CD4-positive, alpha-beta T cell treated with Interferon gamma for 1 hour (primary cell): ENCODE measurements at regions not wholly inside any gene's neighbourhood (a gene's known extent, or its start where the extent isn't known, plus 50 kb on each side); places are given as distances from the start of the nearest gene placed in this dataset.

ENCODE experiments used
- DNase-seq: peaks from one replicate; pipeline ENCODE4 v3.0.0-alpha.2; 2020

DNA sequence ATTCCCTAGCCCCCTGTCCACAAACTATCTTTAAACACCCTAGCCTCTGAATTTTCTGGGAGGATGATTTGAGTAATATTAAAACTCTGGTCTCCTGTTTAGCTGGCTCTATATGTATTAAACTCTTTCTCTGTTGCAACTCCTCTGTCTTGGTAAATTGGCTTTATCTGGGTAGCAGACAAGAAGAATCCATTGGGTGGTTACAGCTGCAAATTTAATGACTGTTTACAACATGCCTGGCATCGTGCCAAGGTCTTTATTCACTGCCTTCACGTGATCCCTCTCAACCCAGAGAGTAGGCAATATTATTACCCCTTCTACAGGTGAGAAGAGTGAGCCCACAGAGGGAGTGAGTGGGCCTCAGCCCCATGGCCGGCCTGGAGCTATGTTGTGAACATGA lies 77.8 kb upstream of the MYL2 start:
- no peak for DNase-seq

GRCh38 chr12:110996415-110996814 lies 76.0 kb upstream of the MYL2 start:
- DNase-seq = no peak

DNA sequence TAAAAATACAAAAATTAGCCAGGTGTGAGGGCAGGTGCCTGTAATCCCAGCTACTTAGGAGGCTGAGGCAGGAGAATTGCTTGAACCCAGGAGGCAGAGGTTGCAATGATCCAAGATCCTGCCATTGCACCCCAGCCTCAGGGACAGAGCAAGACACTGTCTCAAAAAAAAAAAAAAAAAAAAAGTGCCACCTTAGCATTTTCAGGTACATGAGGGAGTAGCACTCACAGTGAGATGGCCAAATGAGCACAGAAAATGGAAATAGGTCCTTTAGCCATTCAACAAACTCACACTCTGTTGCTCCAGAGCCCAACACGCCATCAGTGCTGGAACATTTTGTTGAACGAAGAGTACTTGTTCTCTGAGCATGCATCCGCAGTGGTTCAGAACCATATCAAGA lies 75.2 kb upstream of the MYL2 start:
- DNase-seq = no peak

GRCh38 chr12:110995016-110995415 lies 74.6 kb upstream of the MYL2 start:
- no peak for DNase-seq

- DNase-seq = no peak
Observed at GRCh38 chr12:110993434-110993833, 73.1 kb upstream of the MYL2 start.

DNA sequence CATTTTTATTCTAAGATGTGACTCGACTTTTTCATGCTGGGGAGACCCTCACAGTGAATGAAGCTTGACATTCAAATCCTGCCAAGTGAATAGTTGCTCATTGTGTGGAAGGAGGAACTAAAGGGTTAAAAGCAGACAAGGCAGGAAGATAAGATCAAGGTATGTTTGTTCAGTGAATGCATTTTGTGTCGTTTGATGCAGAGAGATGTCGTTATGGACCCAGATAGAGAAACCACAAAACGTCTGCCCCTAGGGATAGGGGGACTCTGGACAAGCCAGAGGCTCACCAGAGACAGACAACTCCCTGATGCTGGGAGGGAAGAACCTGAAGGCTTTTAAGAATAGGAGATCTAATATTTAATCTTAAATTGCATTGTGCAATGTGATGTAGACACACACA lies 72.5 kb upstream of the MYL2 start:
- DNase-seq = no peak

- DNase-seq = no peak
Observed at GRCh38 chr12:110983811-110984210, 63.4 kb upstream of the MYL2 start.

DNA sequence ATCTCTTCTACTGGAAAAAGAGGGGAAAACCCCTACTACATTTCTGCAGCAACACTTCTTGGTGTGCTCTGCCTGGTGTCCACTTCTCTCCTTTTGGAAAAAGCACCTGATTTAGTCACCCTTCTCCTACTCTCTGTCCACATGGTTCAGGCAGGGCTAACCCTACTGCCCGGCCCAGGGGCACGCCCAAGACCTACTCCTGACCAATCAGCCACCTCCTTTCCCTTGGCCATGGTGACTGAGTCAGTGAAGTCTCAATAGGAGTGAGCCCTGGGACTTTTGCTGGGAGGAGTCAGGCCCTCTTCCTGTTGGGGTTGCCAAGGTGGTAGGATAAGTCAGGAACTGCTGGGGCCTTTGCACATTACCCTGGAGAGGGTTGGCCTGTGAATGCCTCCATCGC lies 52.5 kb upstream of the MYL2 start:
- no peak for DNase-seq

- no peak for DNase-seq
Observed at GRCh38 chr12:110971936-110972335, 51.6 kb upstream of the MYL2 start.

DNA sequence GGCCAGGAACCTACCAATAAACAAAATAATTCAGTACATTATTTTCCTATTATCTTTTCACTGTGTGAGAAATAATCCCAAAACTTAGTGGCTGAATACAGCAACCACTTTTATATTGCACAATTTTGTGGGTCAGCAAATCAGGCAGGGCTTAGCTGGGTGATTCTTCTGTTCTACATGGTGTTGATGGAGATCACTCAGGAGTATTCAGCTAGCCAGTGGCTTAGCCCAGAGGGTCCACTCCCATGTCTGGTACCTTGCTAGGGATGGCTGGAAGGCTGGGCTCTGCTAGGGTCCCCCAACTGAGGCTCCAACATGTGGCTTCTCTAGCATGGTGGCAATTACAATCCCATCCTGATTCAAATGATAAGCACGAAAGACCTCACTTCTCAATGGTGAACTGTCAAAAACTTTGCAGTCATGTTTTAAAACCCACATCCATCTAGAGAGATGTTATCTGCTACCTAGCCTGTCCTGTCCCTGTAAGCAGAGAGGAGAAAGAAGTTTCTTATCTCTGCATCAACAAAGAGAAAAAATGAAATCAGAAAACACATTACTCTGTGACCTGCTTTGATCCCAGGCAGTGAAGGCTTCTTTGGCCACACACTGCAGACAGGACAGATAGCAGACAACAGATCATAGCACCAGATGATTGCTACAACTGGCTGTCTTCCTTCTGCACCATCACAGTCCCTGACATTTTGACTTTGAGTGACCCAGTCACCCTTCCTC lies 51.0 kb upstream of the MYL2 start:
- DNase-seq = no peak
